H9 (cell line): ENCODE measurements at regions not wholly inside any gene's neighbourhood (a gene's known extent, or its start where the extent isn't known, plus 50 kb on each side); places are given as distances from the start of the nearest gene placed in this dataset.

Source experiments
- DNase-seq: peaks from one replicate; pipeline ENCODE4 v3.0.0-alpha.2; 2017
- H2AFZ ChIP-seq: one replicate; pipeline ENCODE4 v1.6.1; 2013; ENCODE audit warnings: mild to moderate bottlenecking, low read length, control low read depth, moderate library complexity
- H2AK5ac ChIP-seq: 2 replicates; pipeline ENCODE4 v1.6.1; 2013; ENCODE audit warnings: low read length, control low read depth, mixed read lengths; ENCODE audit not compliant: insufficient read length
- H2BK120ac ChIP-seq: one replicate; pipeline ENCODE4 v1.6.1; 2013; ENCODE audit warnings: low read depth, mild to moderate bottlenecking, low read length, control low read depth, inconsistent platforms; ENCODE audit not compliant: poor library complexity, severe bottlenecking
- H2BK12ac ChIP-seq: 2 replicates; pipeline ENCODE4 v1.6.1; 2013; ENCODE audit warnings: low read length, control low read depth, mixed read lengths, low read depth; ENCODE audit not compliant: insufficient read length
- H2BK15ac ChIP-seq: 2 replicates; pipeline ENCODE4 v1.6.1; 2013; ENCODE audit warnings: low read depth, low read length, control low read depth
- H2BK20ac ChIP-seq: one replicate; pipeline ENCODE4 v1.6.1; 2013; ENCODE audit warnings: low read depth, mild to moderate bottlenecking, low read length, control low read depth, inconsistent platforms; ENCODE audit not compliant: poor library complexity, severe bottlenecking
- H2BK5ac ChIP-seq: 2 replicates; pipeline ENCODE4 v1.6.1; 2013; ENCODE audit warnings: low read length, control low read depth, mixed read lengths; ENCODE audit not compliant: insufficient read length
- H3K14ac ChIP-seq: 2 replicates; pipeline ENCODE4 v1.6.1; 2013; ENCODE audit warnings: low read length, control low read depth; ENCODE audit not compliant: insufficient read depth
- H3K18ac ChIP-seq: 2 replicates; pipeline ENCODE4 v1.6.1; 2013; ENCODE audit warnings: low read depth, mild to moderate bottlenecking, mixed read lengths, low read length, control low read depth; ENCODE audit not compliant: insufficient read length
- H3K23ac ChIP-seq: 2 replicates; pipeline ENCODE4 v1.6.1; 2013; ENCODE audit warnings: low read length, control low read depth, mixed read lengths, low read depth; ENCODE audit not compliant: insufficient read length
- H3K23me2 ChIP-seq: 2 replicates; pipeline ENCODE4 v1.6.1; 2013; ENCODE audit warnings: low read depth, mild to moderate bottlenecking, mixed read lengths, low read length, control low read depth; ENCODE audit not compliant: insufficient read length, poor library complexity, severe bottlenecking
- H3K27ac ChIP-seq: 2 replicates; pipeline ENCODE4 v1.5.1; 2013; ENCODE audit warnings: low read length, control low read depth, mixed read lengths, low read depth; ENCODE audit not compliant: insufficient read length
- H3K27me3 ChIP-seq: 2 replicates; pipeline ENCODE4 v1.6.1; 2013; ENCODE audit warnings: low read length, control low read depth, inconsistent platforms; ENCODE audit not compliant: insufficient read depth
- H3K4ac ChIP-seq: 2 replicates; pipeline ENCODE4 v1.6.1; 2013; ENCODE audit warnings: low read depth, mild to moderate bottlenecking, control low read depth, inconsistent platforms, low read length, moderate library complexity
- H3K4me1 ChIP-seq: 2 replicates; pipeline ENCODE4 v1.6.1; 2013; ENCODE audit warnings: low read length, control low read depth, inconsistent platforms; ENCODE audit not compliant: insufficient read depth
- H3K4me2 ChIP-seq: 2 replicates; pipeline ENCODE4 v1.6.1; 2013; ENCODE audit warnings: low read length, control low read depth, mixed read lengths; ENCODE audit not compliant: insufficient read length, insufficient read depth
- H3K56ac ChIP-seq: 2 replicates; pipeline ENCODE4 v1.6.1; 2013; ENCODE audit warnings: low read depth, mild to moderate bottlenecking, mixed read lengths, low read length, control low read depth; ENCODE audit not compliant: insufficient read length
- H3K79me1 ChIP-seq: 2 replicates; pipeline ENCODE4 v1.6.1; 2013; ENCODE audit warnings: low read depth, mild to moderate bottlenecking, moderate library complexity, low read length, control low read depth, inconsistent platforms; ENCODE audit not compliant: insufficient read depth, poor library complexity, severe bottlenecking
- H3K79me2 ChIP-seq: 2 replicates; pipeline ENCODE4 v1.6.1; 2013; ENCODE audit warnings: low read length, control low read depth, inconsistent platforms; ENCODE audit not compliant: insufficient read depth
- H3K9ac ChIP-seq: 2 replicates; pipeline ENCODE4 v1.6.1; 2013; ENCODE audit warnings: low read length, control low read depth, mixed read lengths; ENCODE audit not compliant: insufficient read length; ENCODE audit errors: extremely low read depth
- H3K9me3 ChIP-seq: one replicate; pipeline ENCODE4 v1.6.1; 2013; ENCODE audit warnings: low read depth, low read length, inconsistent platforms; ENCODE audit not compliant: control insufficient read depth
- H3T11ph ChIP-seq: one replicate; pipeline ENCODE4 v1.6.1; 2013; ENCODE audit warnings: mild to moderate bottlenecking, low read length, control low read depth, inconsistent platforms
- H4K20me1 ChIP-seq: one replicate; pipeline ENCODE4 v1.6.1; 2013; ENCODE audit not compliant: control insufficient read depth, insufficient read length, insufficient read depth
- H4K5ac ChIP-seq: 2 replicates; pipeline ENCODE4 v1.6.1; 2013; ENCODE audit warnings: low read depth, mild to moderate bottlenecking, mixed read lengths, low read length, control low read depth; ENCODE audit not compliant: insufficient read length
- H4K8ac ChIP-seq: replicated peaks from 2 replicates; pipeline ENCODE4 v1.6.1; 2013; ENCODE audit warnings: low read length, control low read depth, mixed read lengths, low read depth; ENCODE audit not compliant: insufficient read length
- H4K91ac ChIP-seq: 2 replicates; pipeline ENCODE4 v1.6.1; 2013; ENCODE audit warnings: low read depth, mild to moderate bottlenecking, moderate library complexity, mixed read lengths, low read length, control low read depth; ENCODE audit not compliant: insufficient read length
- H3K27ac Mint-ChIP-seq, 3 experiments: 2 replicates in 2 of 3; 3 replicates in 1 of 3; pipeline ENCODE4 v1.8.0; 2020 to 2021; ENCODE audit warnings: mixed read lengths in 3 of 3, mild to moderate bottlenecking in 1 of 3, moderate library complexity in 1 of 3
- H3K27me3 Mint-ChIP-seq: 2 replicates; pipeline ENCODE4 v1.8.0; 2021; ENCODE audit warnings: low read depth, mild to moderate bottlenecking, moderate library complexity, mixed read lengths
- H3K36me3 Mint-ChIP-seq, 3 experiments: 2 replicates in 2 of 3; 3 replicates in 1 of 3; pipeline ENCODE4 v1.8.0; 2020 to 2021; ENCODE audit warnings: low read depth in 3 of 3, mixed read lengths in 3 of 3; ENCODE audit not compliant: insufficient read depth in 1 of 3
- H3K4me1 Mint-ChIP-seq, 2 experiments: 2 replicates each; pipeline ENCODE4 v1.8.0; 2020; ENCODE audit warnings: mixed read lengths in 2 of 2
- H3K4me3 Mint-ChIP-seq, 2 experiments: 2 replicates in 1 of 2; 3 replicates in 1 of 2; pipeline ENCODE4 v1.8.0; 2020 to 2021; ENCODE audit warnings: mild to moderate bottlenecking in 2 of 2, mixed read lengths in 2 of 2, moderate library complexity in 1 of 2
- H3K9me3 Mint-ChIP-seq, 2 experiments: 2 replicates in 1 of 2; 3 replicates in 1 of 2; pipeline ENCODE4 v1.8.0; 2020; ENCODE audit warnings: mild to moderate bottlenecking in 2 of 2, mixed read lengths in 2 of 2, moderate library complexity in 1 of 2
- CTCF ChIP-seq: fragments of 200-600 bp; sonication (generic); conservative IDR thresholded peaks from 3 replicates; pipeline ENCODE4 v1.8.0; 2021; ENCODE audit warnings: antibody characterized with exemption, mild to moderate bottlenecking
- WGBS: extraction: QIAGEN DNeasy Blood & Tissue Kit; methylation state at CpG from one replicate; pipeline ENCODE4 v1.1.7; 2013; ENCODE audit warnings: missing lambda C conversion rate, low lambda C conversion rate, mixed read lengths; ENCODE audit not compliant: insufficient read length; ENCODE audit errors: extremely low coverage; 5-methylcytosine and 5-hydroxymethylcytosine counted together

GRCh38 chr17:70336411-70336810, 167.1 kb downstream of the KCNJ2 start:
- Histone ChIP-seq H3K18ac (no peak overlapping the region), H3K9ac (no peak overlapping the region), H3K56ac (no peak overlapping the region), H2BK15ac (no peak overlapping the region), H3K4ac (no peak overlapping the region), H2AK5ac (no peak overlapping the region), H3K79me1 (no peaks in the 10 kb centered on the region), H4K5ac (no peak overlapping the region), H2BK120ac (no peak overlapping the region), H3T11ph (no peak overlapping the region), H3K4me1 (no peaks in the 10 kb centered on the region), H4K20me1 (no peaks in the 10 kb centered on the region), H3K23ac (no peak overlapping the region), H4K91ac (no peak overlapping the region), H4K8ac (no peak overlapping the region), H3K23me2 (no peaks in the 10 kb centered on the region), H3K4me2 (no peak overlapping the region), H3K9me3 (no peaks in the 10 kb centered on the region), H2BK12ac (no peak overlapping the region), H3K79me2 (no peaks in the 10 kb centered on the region), H2BK20ac (no peak overlapping the region), H3K27ac (no peak overlapping the region), H3K14ac (no peak overlapping the region), H3K27me3 (no peaks in the 10 kb centered on the region), H2BK5ac (no peak overlapping the region), H2AFZ (no peak overlapping the region)
- Mint-ChIP-seq H3K4me1 (no peaks in the 10 kb centered on the region), H3K27ac (no peak overlapping the region), H3K4me3 (no peak overlapping the region), H3K27me3 (no peaks in the 10 kb centered on the region), H3K36me3 (no peaks in the 10 kb centered on the region), H3K9me3 (no peaks in the 10 kb centered on the region)
- TF ChIP-seq CTCF = no peak
- no peak for DNase-seq
- no CpG with 5 or more reads among the region's 2 CpGs for WGBS
